T-cell (primary cell): ENCODE measurements at regions not wholly inside any gene's neighbourhood (a gene's known extent, or its start where the extent isn't known, plus 50 kb on each side); places are given as distances from the start of the nearest gene placed in this dataset.

Source experiments
- ATAC-seq, 4 experiments: fragments of 200-7000 bp in 3 of 4; fragments of 150-1000 bp in 1 of 4; cut with Tn5 transposase; replicated peaks in 1 of 4; 1 replicate in 3 of 4; 2 replicates in 1 of 4; pipeline ENCODE4 v1.10.0; 2021; ENCODE audit warnings: moderate library complexity in 3 of 4, mild to moderate bottlenecking in 2 of 4, moderate number of reproducible peaks in 1 of 4
- CTCF ChIA-PET, 2 donors: fragments of 300-600 bp; sonication (Branson Sonifier 250); formaldehyde crosslinking; loops; one replicate each; lab custom pipeline; 2022; ENCODE audit warnings: antibody characterized with exemption in 2 of 2; lab: Charles Lee
- POLR2A ChIA-PET, 2 donors: fragments of 300-600 bp; sonication (Branson Sonifier 250); formaldehyde crosslinking; loops; one replicate each; lab custom pipeline; 2022; ENCODE audit warnings: antibody characterized with exemption in 2 of 2; lab: Charles Lee
- DNase-seq, 35 experiments: peaks; one replicate each; pipeline versions ENCODE4 v3.0.0 to v3.0.0-alpha.2; 2013 to 2023
- H3K27ac ChIP-seq: one replicate; pipeline ENCODE4 v1.5.1; 2013; ENCODE audit warnings: low read length
- H3K27me3 ChIP-seq, 2 experiments: replicated peaks in 1 of 2; 1 replicate in 1 of 2; 2 replicates in 1 of 2; pipeline versions ENCODE4 v1.6.1 to v1.7.0; 2013; ENCODE audit warnings: low read length in 1 of 2, mixed read lengths in 1 of 2; ENCODE audit not compliant: control insufficient read depth in 2 of 2, insufficient read depth in 2 of 2; ENCODE audit errors: extremely low read depth in 1 of 2
- H3K36me3 ChIP-seq, 2 donors: 1 replicate in 1 of 2; 2 replicates in 1 of 2; pipeline versions ENCODE4 v1.6.1 to v1.7.0; 2013; ENCODE audit warnings: low read length in 1 of 2; ENCODE audit not compliant: control insufficient read depth in 2 of 2, insufficient read depth in 1 of 2; ENCODE audit errors: extremely low read depth in 1 of 2
- H3K4me1 ChIP-seq, 2 experiments: 1 replicate in 1 of 2; 2 replicates in 1 of 2; pipeline versions ENCODE4 v1.6.1 to v1.7.0; 2013; ENCODE audit warnings: low read length in 2 of 2, mixed read lengths in 1 of 2; ENCODE audit not compliant: insufficient read depth in 2 of 2, control insufficient read depth in 1 of 2; ENCODE audit errors: extremely low read depth in 1 of 2
- H3K4me3 ChIP-seq, 2 donors: 1 replicate in 1 of 2; 2 replicates in 1 of 2; pipeline versions ENCODE4 v1.5.1 to v1.7.0; 2013; ENCODE audit warnings: mild to moderate bottlenecking in 2 of 2, low read length in 1 of 2, moderate library complexity in 1 of 2; ENCODE audit not compliant: control insufficient read depth in 1 of 2; ENCODE audit errors: extremely low read depth in 1 of 2
- H3K9me3 ChIP-seq: 2 replicates; pipeline ENCODE4 v1.7.0; 2013
- H3K27ac Mint-ChIP-seq, 2 donors: one replicate each; pipeline ENCODE4 v1.8.0; 2020 to 2021; ENCODE audit warnings: mild to moderate bottlenecking in 2 of 2, mixed read lengths in 2 of 2
- H3K27me3 Mint-ChIP-seq, 2 donors: one replicate each; pipeline ENCODE4 v1.8.0; 2021 to 2022; ENCODE audit warnings: mixed read lengths in 2 of 2
- H3K36me3 Mint-ChIP-seq: one replicate; pipeline ENCODE4 v1.8.0; 2021; ENCODE audit warnings: mixed read lengths
- H3K4me1 Mint-ChIP-seq, 3 donors: one replicate each; pipeline ENCODE4 v1.8.0; 2020 to 2022; ENCODE audit warnings: mixed read lengths in 3 of 3, mild to moderate bottlenecking in 1 of 3
- H3K4me3 Mint-ChIP-seq, 3 donors: one replicate each; pipeline ENCODE4 v1.8.0; 2020 to 2022; ENCODE audit warnings: mild to moderate bottlenecking in 3 of 3, mixed read lengths in 3 of 3, moderate library complexity in 3 of 3
- H3K9me3 Mint-ChIP-seq, 3 donors: one replicate each; pipeline ENCODE4 v1.8.0; 2020 to 2022; ENCODE audit warnings: mixed read lengths in 3 of 3
- WGBS: methylation state at CpG from one replicate; pipeline ENCODE4 v1.1.5; 2013; ENCODE audit warnings: missing lambda C conversion rate; ENCODE audit not compliant: insufficient coverage; 5-methylcytosine and 5-hydroxymethylcytosine counted together

- Histone ChIP-seq H3K36me3 (no peaks in the 10 kb centered on the region), H3K9me3 (no peaks in the 10 kb centered on the region), H3K27ac (no peak overlapping the region), H3K4me1 (no peaks in the 10 kb centered on the region), H3K4me3 (no peak overlapping the region), H3K27me3 (no peaks in the 10 kb centered on the region)
- Mint-ChIP-seq H3K9me3 (peaks cover 0 to 8% (median 2%) of the 10 kb centered on the region in 3 donors), H3K4me1 (no peaks in the 10 kb centered on the region), H3K27ac (no peak overlapping the region), H3K27me3 (no peaks in the 10 kb centered on the region), H3K4me3 (no peak overlapping the region), H3K36me3 (no peaks in the 10 kb centered on the region)
- no peak for ATAC-seq
- no peak for DNase-seq
- CTCF ChIA-PET, result no interaction called here
- POLR2A ChIA-PET, result no interaction called here
- WGBS, result no CpG with 5 or more reads among the region's 4 CpGs
Measured at GRCh38 chr13:62320129-62321108, 904.8 kb upstream of the PCDH20 start.

- H3K4me3 ChIP-seq, result no peak overlapping the region
- no peaks in the 10 kb centered on the region for H3K27me3 Mint-ChIP-seq
- ChIA-PET POLR2A (no interaction called here), CTCF (no interaction called here)
- no peaks in the 10 kb centered on the region for H3K27me3 ChIP-seq
- H3K4me1 ChIP-seq, result no peaks in the 10 kb centered on the region
- ATAC-seq (no peak), DNase-seq (no peak)
- H3K9me3 ChIP-seq, result no peaks in the 10 kb centered on the region
- 100% methylated on average over 1 of the region's 3 CpGs for WGBS
- H3K36me3 Mint-ChIP-seq, result no peaks in the 10 kb centered on the region
- no peaks in the 10 kb centered on the region for H3K4me1 Mint-ChIP-seq
- H3K36me3 ChIP-seq, result no peaks in the 10 kb centered on the region
- H3K27ac ChIP-seq, result no peak overlapping the region
- H3K4me3 Mint-ChIP-seq, result no peak overlapping the region
- peaks cover 8 to 10% (median 10%) of the 10 kb centered on the region in 3 donors for H3K9me3 Mint-ChIP-seq
- H3K27ac Mint-ChIP-seq, result no peak overlapping the region
Measured at GRCh38 chr13:62309904-62310303, 894.3 kb upstream of the PCDH20 start.

GRCh38 chr13:62305756-62306155, 890.1 kb upstream of the PCDH20 start:
- Mint-ChIP-seq H3K4me1 (no peaks in the 10 kb centered on the region), H3K36me3 (no peaks in the 10 kb centered on the region), H3K4me3 (no peak overlapping the region), H3K9me3 (peaks cover 4 to 13% (median 12%) of the 10 kb centered on the region in 3 donors), H3K27me3 (no peaks in the 10 kb centered on the region), H3K27ac (no peak overlapping the region)
- ChIA-PET CTCF (no interaction called here), POLR2A (no interaction called here)
- no peaks in the 10 kb centered on the region for H3K9me3 ChIP-seq
- WGBS, result no CpG with 5 or more reads among the region's 3 CpGs
- no peak overlapping the region for H3K4me3 ChIP-seq
- DNase-seq (no peak), ATAC-seq (no peak)
- no peaks in the 10 kb centered on the region for H3K36me3 ChIP-seq
- H3K27ac ChIP-seq, result no peak overlapping the region
- no peaks in the 10 kb centered on the region for H3K4me1 ChIP-seq
- H3K27me3 ChIP-seq, result no peaks in the 10 kb centered on the region

GRCh38 chr13:62302341-62302740, 886.7 kb upstream of the PCDH20 start:
- DNase-seq (no peak), ATAC-seq (no peak)
- Mint-ChIP-seq H3K9me3 (peaks cover 4 to 17% (median 9%) of the 10 kb centered on the region in 3 donors), H3K27me3 (no peaks in the 10 kb centered on the region), H3K4me1 (no peaks in the 10 kb centered on the region), H3K27ac (no peak overlapping the region), H3K36me3 (no peaks in the 10 kb centered on the region), H3K4me3 (no peak overlapping the region)
- Histone ChIP-seq H3K4me1 (no peaks in the 10 kb centered on the region), H3K36me3 (no peaks in the 10 kb centered on the region), H3K9me3 (no peaks in the 10 kb centered on the region), H3K4me3 (no peak overlapping the region), H3K27me3 (no peaks in the 10 kb centered on the region), H3K27ac (no peak overlapping the region)
- ChIA-PET POLR2A (no interaction called here), CTCF (no interaction called here)
- WGBS, result no CpG with 5 or more reads among the region's 2 CpGs

- Histone ChIP-seq H3K36me3 (no peaks in the 10 kb centered on the region), H3K27ac (no peak overlapping the region), H3K27me3 (no peaks in the 10 kb centered on the region), H3K4me1 (no peaks in the 10 kb centered on the region), H3K4me3 (no peak overlapping the region), H3K9me3 (no peaks in the 10 kb centered on the region)
- DNase-seq, result no peak
- WGBS, result 57% methylated on average over 1 of the region's 3 CpGs
- ATAC-seq, result no peak
- Mint-ChIP-seq H3K27ac (no peak overlapping the region), H3K4me1 (no peaks in the 10 kb centered on the region), H3K4me3 (no peak overlapping the region), H3K27me3 (no peaks in the 10 kb centered on the region), H3K36me3 (no peaks in the 10 kb centered on the region), H3K9me3 (peaks cover 0 to 9% (median 5%) of the 10 kb centered on the region in 3 donors)
- POLR2A ChIA-PET, result no interaction called here
- CTCF ChIA-PET, result no interaction called here
Measured at GRCh38 chr13:62299988-62300387, 884.3 kb upstream of the PCDH20 start.

GRCh38 chr13:62296812-62297211, 881.2 kb upstream of the PCDH20 start:
- no peaks in the 10 kb centered on the region for H3K36me3 Mint-ChIP-seq
- Histone ChIP-seq H3K27me3 (no peaks in the 10 kb centered on the region), H3K36me3 (no peaks in the 10 kb centered on the region), H3K9me3 (no peaks in the 10 kb centered on the region), H3K27ac (no peak overlapping the region), H3K4me3 (no peak overlapping the region), H3K4me1 (no peaks in the 10 kb centered on the region)
- DNase-seq (no peak), ATAC-seq (no peak)
- peaks cover 0 to 12% (median 4%) of the 10 kb centered on the region in 3 donors for H3K9me3 Mint-ChIP-seq
- no peak overlapping the region for H3K4me3 Mint-ChIP-seq
- no peaks in the 10 kb centered on the region for H3K4me1 Mint-ChIP-seq
- no peak overlapping the region for H3K27ac Mint-ChIP-seq
- ChIA-PET POLR2A (no interaction called here), CTCF (no interaction called here)
- H3K27me3 Mint-ChIP-seq, result no peaks in the 10 kb centered on the region
